B cell (primary cell): ENCODE measurements at regions not wholly inside any gene's neighbourhood (a gene's known extent, or its start where the extent isn't known, plus 50 kb on each side); places are given as distances from the start of the nearest gene placed in this dataset.

Experiments
- ATAC-seq: fragments of 200-7000 bp; cut with Tn5 transposase; one replicate; pipeline ENCODE4 v1.10.0; 2021; ENCODE audit warnings: low read depth, mild to moderate bottlenecking, moderate number of reproducible peaks, moderate library complexity
- CTCF ChIA-PET: fragments of 350-600 bp; sonication (Branson Sonifier 250); formaldehyde crosslinking; loops from one replicate; lab custom pipeline; 2021; ENCODE audit warnings: antibody characterized with exemption, inconsistent platforms; lab: Charles Lee
- POLR2A ChIA-PET: fragments of 350-600 bp; sonication (Branson Sonifier 250); formaldehyde crosslinking; loops from one replicate; lab custom pipeline; 2021; ENCODE audit warnings: antibody characterized with exemption; lab: Charles Lee
- DNase-seq: peaks from one replicate; pipeline ENCODE4 v3.0.0; 2013
- H2AFZ ChIP-seq: 2 replicates; pipeline ENCODE4 v1.6.1; 2012; ENCODE audit warnings: mild to moderate bottlenecking, low read depth, low read length; ENCODE audit not compliant: insufficient read depth, poor library complexity, severe bottlenecking
- H3K27ac ChIP-seq, 2 donors: 1 replicate in 1 of 2; 2 replicates in 1 of 2; pipeline ENCODE4 v1.5.1; 2012 to 2013; ENCODE audit warnings: low read length in 2 of 2, mild to moderate bottlenecking in 2 of 2, moderate library complexity in 1 of 2
- H3K27me3 ChIP-seq, 4 experiments: fragments of 200-600 bp in 1 of 4; sonication (generic) in 1 of 4; replicated peaks in 1 of 4; 1 replicate in 2 of 4; 2 replicates in 2 of 4; pipeline versions ENCODE4 v1.6.1 to v1.7.0; 2013 to 2016; ENCODE audit warnings: low read length in 3 of 4, mild to moderate bottlenecking in 2 of 4, mixed read lengths in 1 of 4, moderate library complexity in 1 of 4; ENCODE audit not compliant: insufficient read depth in 4 of 4, control insufficient read depth in 3 of 4; ENCODE audit errors: control extremely low read depth in 1 of 4
- H3K36me3 ChIP-seq, 2 experiments: replicated peaks in 1 of 2; 1 replicate in 1 of 2; 2 replicates in 1 of 2; pipeline versions ENCODE4 v1.6.1 to v1.7.1; 2013; ENCODE audit warnings: low read length in 1 of 2; ENCODE audit not compliant: insufficient read depth in 2 of 2, control insufficient read depth in 1 of 2; ENCODE audit errors: control extremely low read depth in 1 of 2, extremely low read depth in 1 of 2
- H3K4me1 ChIP-seq, 2 donors: fragments of 200-600 bp in 1 of 2; sonication (generic) in 1 of 2; 1 replicate in 1 of 2; 2 replicates in 1 of 2; pipeline versions ENCODE4 v1.5.1 to v1.6.1; 2013 to 2017; ENCODE audit warnings: low read length in 2 of 2; ENCODE audit not compliant: control insufficient read depth in 2 of 2, insufficient read depth in 2 of 2
- H3K4me2 ChIP-seq: replicated peaks from 2 replicates; pipeline ENCODE3; 2012; ENCODE audit warnings: mild to moderate bottlenecking, low read depth, low read length; ENCODE audit not compliant: poor library complexity, severe bottlenecking
- H3K4me3 ChIP-seq, 5 experiments: fragments of 200-600 bp in 1 of 5; sonication (generic) in 1 of 5; 1 replicate in 3 of 5; 2 replicates in 2 of 5; pipeline versions ENCODE4 v1.5.1 to v1.7.0; 2011 to 2016; ENCODE audit warnings: low read length in 4 of 5, mild to moderate bottlenecking in 4 of 5, low read depth in 2 of 5, control low read depth in 1 of 5, moderate library complexity in 1 of 5; ENCODE audit not compliant: insufficient read depth in 1 of 5; ENCODE audit errors: control extremely low read depth in 1 of 5, extremely low read depth in 1 of 5
- H3K79me2 ChIP-seq: fragments of 200-600 bp; sonication (generic); one replicate; pipeline ENCODE4 v1.6.0; 2016; ENCODE audit warnings: low read length; ENCODE audit not compliant: control insufficient read depth, insufficient read depth
- H3K9ac ChIP-seq: fragments of 200-600 bp; sonication (generic); 2 replicates; pipeline ENCODE4 v1.6.1; 2017; ENCODE audit warnings: mild to moderate bottlenecking, low read length, moderate library complexity
- H3K9me3 ChIP-seq, 3 donors: one replicate each; pipeline versions ENCODE4 v1.6.1 to v1.7.1; 2013; ENCODE audit warnings: low read length in 2 of 3; ENCODE audit not compliant: control insufficient read depth in 2 of 3, insufficient read depth in 1 of 3; ENCODE audit errors: control extremely low read depth in 1 of 3
- H4K20me1 ChIP-seq: 2 replicates; pipeline ENCODE4 v1.6.0; 2012; ENCODE audit warnings: mild to moderate bottlenecking, low read length; ENCODE audit not compliant: insufficient read depth, control insufficient read depth, poor library complexity, severe bottlenecking
- H3K27ac Mint-ChIP-seq: one replicate; pipeline ENCODE4 v1.8.0; 2021; ENCODE audit warnings: mixed read lengths
- H3K27me3 Mint-ChIP-seq: one replicate; pipeline ENCODE4 v1.8.0; 2021; ENCODE audit warnings: mixed read lengths
- H3K4me1 Mint-ChIP-seq: one replicate; pipeline ENCODE4 v1.8.0; 2021; ENCODE audit warnings: mixed read lengths
- H3K4me3 Mint-ChIP-seq: one replicate; pipeline ENCODE4 v1.8.0; 2021; ENCODE audit warnings: mixed read lengths
- H3K9me3 Mint-ChIP-seq: one replicate; pipeline ENCODE4 v1.8.0; 2022; ENCODE audit warnings: mixed read lengths; ENCODE audit not compliant: insufficient read depth
- CTCF ChIP-seq: fragments of 200-600 bp; IDR thresholded peaks from one replicate; pipeline ENCODE4 v1.8.0; 2022; ENCODE audit warnings: antibody characterized with exemption, mild to moderate bottlenecking
- EZH2 ChIP-seq: IDR thresholded peaks from 2 replicates; pipeline ENCODE4 v1.6.1; 2012; ENCODE audit warnings: borderline replicate concordance, low read depth, mild to moderate bottlenecking, moderate library complexity, low read length; ENCODE audit not compliant: insufficient read depth, poor library complexity, severe bottlenecking
- WGBS: methylation state at CpG from one replicate; pipeline ENCODE4 v1.1.5; 2013; ENCODE audit warnings: missing lambda C conversion rate; ENCODE audit not compliant: insufficient coverage; 5-methylcytosine and 5-hydroxymethylcytosine counted together
- intact Hi-C: fragments of 100-400 bp; cut with micrococcal nuclease; formaldehyde crosslinking; loops from one replicate; pipeline ENCODE4 v1.10.0; 2022

GRCh38 chr2:39547811-39548719, 111.0 kb upstream of the MAP4K3 start:
- Histone ChIP-seq H3K27me3 (no peaks in the 10 kb centered on the region), H3K4me1 (no peaks in the 10 kb centered on the region), H3K9ac (no peak overlapping the region), H3K4me3 (no peak overlapping the region), H3K27ac (no peak overlapping the region), H3K9me3 (no peaks in the 10 kb centered on the region), H3K36me3 (no peaks in the 10 kb centered on the region), H2AFZ (no peak overlapping the region), H4K20me1 (no peaks in the 10 kb centered on the region), H3K4me2 (no peak overlapping the region), H3K79me2 (no peaks in the 10 kb centered on the region)
- Mint-ChIP-seq H3K4me3 (no peak overlapping the region), H3K4me1 (no peaks in the 10 kb centered on the region), H3K9me3 (no peaks in the 10 kb centered on the region), H3K27me3 (no peaks in the 10 kb centered on the region), H3K27ac (no peak overlapping the region)
- TF ChIP-seq EZH2 = no peak
- no peak for TF ChIP-seq CTCF
- POLR2A ChIA-PET = no interaction called here
- WGBS = 100% methylated on average over 1 of the region's 9 CpGs
- CTCF ChIA-PET = no interaction called here
- no peak for ATAC-seq
- intact Hi-C loops = no loop called here
- no peak for DNase-seq

GRCh38 chr2:39549000-39549399, 111.9 kb upstream of the MAP4K3 start:
- TF ChIP-seq CTCF (no peak), EZH2 (no peak)
- ATAC-seq (no peak), DNase-seq (no peak)
- Histone ChIP-seq H3K4me3 (no peak overlapping the region), H3K27ac (no peak overlapping the region), H3K9ac (no peak overlapping the region), H3K27me3 (no peaks in the 10 kb centered on the region), H3K9me3 (no peaks in the 10 kb centered on the region), H3K4me1 (no peaks in the 10 kb centered on the region), H3K4me2 (no peak overlapping the region), H4K20me1 (no peaks in the 10 kb centered on the region), H3K79me2 (no peaks in the 10 kb centered on the region), H3K36me3 (no peaks in the 10 kb centered on the region), H2AFZ (no peak overlapping the region)
- Mint-ChIP-seq H3K4me3 (no peak overlapping the region), H3K27ac (no peak overlapping the region), H3K27me3 (no peaks in the 10 kb centered on the region), H3K4me1 (no peaks in the 10 kb centered on the region), H3K9me3 (no peaks in the 10 kb centered on the region)
- intact Hi-C loops = no loop called here
- CTCF ChIA-PET = no interaction called here
- POLR2A ChIA-PET = no interaction called here
- WGBS = no CpG with 5 or more reads among the region's 1 CpG
